HG03095 (cell line): ENCODE measurements at regions not wholly inside any gene's neighbourhood (a gene's known extent, or its start where the extent isn't known, plus 50 kb on each side); places are given as distances from the start of the nearest gene placed in this dataset.
A peak's percentile ranks its signal among the peaks of the same experiment; 100 is the strongest.
"Not testable (repeated sequence)": the region's sequence is repeated elsewhere in the genome, so short reads cannot be mapped to it uniquely, and the experiment has no call there.

Source experiments
- ATAC-seq: cut with Tn5 transposase; IDR thresholded peaks from one replicate; pipeline ENCODE4 v1.9.1; 2021; ENCODE audit warnings: moderate library complexity; ENCODE audit not compliant: unreplicated experiment

- no peak for ATAC-seq
These were observed 742.8 kb downstream of the FAM181B start for GRCh38 chr11:81990659-81991443.

- no peak for ATAC-seq
These were observed 744.6 kb downstream of the FAM181B start for GRCh38 chr11:81989093-81989492.

DNA sequence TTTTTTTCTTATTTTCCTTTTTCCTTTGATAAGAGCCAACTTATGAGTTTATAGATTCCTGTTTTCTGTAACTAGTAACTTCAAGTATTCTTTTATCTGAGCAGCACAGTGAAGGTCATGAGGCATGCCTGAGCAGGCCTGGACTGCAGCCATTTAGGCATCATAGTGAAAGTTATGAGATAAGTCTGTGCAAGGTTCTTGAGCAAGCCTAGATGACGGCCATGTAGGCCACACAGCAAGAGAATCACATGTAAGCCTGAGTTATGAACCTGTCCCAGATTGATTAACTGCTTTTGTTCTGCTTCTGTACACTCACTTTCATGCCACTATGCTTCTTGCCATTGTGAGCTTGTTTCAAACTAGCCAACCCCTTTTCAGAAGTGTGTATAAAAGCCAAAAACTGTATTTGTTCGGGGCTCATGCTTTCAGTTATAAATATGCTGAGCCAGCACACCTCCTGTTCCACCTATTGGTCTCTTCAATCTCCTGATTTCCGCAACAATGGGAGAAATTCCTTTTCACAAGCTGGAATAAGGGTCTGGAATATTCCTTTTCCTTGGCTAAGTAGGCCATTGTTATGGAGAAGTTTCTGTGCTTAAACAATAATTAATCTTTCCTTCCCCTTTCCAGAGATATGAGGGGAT lies 745.7 kb downstream of the FAM181B start:
- ATAC-seq, result peak; percentile 83

DNA sequence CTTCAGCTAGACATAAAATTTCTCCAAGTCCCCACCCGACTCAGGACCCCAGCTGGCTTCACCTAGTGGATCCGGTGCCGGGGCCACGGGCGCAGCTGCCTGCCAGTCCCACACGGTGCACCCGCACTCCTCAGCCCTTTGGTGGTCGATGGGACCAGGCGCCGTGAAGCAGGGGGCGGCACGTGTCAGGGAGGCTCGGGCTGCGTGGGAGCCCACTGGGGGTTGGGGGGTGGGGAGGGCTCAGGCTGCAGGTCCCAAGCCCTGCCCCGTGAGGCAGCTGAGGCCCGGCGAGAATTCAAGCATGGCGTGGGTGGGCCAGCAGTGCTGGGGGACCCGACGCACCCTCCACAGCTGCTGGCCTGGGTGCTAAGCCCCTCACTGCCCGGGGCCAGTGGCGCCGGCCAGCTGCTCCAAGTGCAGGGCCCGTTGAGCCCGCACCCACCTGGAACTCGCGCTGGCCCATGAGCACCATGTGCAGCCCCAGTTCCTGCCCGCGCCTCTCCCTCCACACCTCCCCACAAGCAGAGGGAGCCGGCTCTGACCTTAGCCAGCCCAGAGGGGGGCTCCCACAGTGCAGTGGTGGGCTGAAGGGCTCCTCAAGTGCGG lies 747.0 kb downstream of the FAM181B start:
- ATAC-seq, result no peak

GRCh38 chr11:81979448-81979847 lies 754.2 kb downstream of the FAM181B start:
- no peak for ATAC-seq

DNA sequence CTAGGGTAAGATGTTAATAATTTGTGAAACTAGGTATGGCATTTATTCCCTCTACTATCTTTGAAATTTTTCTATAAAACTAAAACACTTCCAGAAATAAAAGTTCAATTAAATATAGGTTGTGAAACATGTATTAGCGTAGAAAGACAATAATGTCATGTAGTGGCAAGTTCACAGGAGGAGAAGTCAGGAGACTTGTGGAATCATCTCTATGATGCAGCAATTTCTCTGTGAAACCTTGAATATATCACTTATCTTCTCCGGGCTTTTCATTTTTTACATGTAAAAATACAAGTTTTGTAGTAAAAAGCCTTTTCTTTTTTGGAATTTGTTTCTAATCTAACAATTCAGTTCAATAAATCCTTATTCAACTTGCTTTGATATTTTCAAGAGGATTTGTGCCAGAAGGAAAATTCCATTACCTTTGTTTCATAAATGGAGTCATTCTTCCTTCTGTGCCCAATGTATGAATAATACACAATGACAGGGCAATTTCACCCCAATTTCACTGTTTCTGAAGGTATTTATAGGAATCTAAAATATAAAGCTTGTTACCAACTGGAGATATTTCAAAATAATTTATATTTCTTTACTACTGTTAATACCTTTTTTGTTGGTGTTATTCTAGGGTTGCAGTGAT lies 758.3 kb downstream of the FAM181B start:
- no peak for ATAC-seq

DNA sequence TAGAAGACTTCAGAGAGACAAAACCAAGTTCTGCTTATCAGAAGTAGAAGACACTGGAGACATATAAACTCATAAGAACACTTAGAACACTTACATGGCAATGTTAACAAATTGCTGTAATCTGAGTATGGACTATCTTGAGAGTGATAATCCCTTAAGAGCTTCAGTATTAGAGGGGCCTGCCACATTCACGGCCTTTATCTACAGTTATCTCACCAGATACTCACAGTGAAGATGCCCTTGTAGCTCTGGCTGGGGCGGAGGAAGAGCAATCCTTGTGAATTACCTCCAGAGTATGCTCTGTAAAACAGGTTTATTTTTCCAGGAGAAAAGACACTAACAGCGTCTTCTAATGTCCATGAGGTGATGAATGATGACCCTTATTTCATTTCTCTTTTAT lies 762.8 kb downstream of the FAM181B start:
- ATAC-seq, result no peak

DNA sequence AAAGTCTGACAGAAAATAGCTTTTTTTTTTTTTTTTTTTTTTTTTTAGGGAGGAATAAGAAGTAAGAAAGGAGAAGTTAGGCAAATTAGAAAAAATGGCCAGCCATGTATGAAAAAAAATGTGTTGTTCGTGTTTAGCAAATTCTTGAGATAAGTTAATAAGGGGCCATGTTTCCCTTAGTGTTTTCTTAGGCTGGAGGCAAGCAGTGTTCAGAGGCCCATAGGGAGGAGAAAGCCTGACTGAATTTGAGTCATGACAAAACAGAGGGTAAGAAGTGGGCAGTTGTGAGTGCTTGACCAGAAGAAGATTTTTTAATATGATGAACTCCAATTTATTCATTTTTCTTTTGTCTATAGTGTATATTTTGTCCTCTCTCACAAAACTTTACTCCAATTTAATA lies 766.4 kb downstream of the FAM181B start:
- no peak for ATAC-seq

DNA sequence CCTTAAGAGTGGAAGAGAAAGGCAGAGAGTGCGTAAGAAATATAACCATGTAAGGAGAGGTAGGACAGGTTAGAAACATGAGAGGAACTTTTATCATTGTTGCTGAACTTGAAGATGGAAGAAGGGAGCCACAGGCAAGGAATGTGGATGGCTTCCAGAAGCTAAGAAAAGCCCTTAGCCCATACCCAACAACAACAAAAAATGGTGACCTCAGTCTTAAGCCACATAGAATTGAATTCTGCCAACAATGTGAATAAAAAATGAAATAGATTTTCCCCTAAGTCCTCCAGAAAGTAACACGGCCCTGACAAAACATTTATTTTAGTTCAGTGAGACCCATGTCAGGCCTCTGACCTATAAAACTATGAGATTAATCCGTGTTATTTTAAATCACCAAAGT lies 767.3 kb downstream of the FAM181B start:
- no peak for ATAC-seq

- ATAC-seq, result no peak
These were observed 770.6 kb downstream of the FAM181B start for GRCh38 chr11:81963018-81963417.

DNA sequence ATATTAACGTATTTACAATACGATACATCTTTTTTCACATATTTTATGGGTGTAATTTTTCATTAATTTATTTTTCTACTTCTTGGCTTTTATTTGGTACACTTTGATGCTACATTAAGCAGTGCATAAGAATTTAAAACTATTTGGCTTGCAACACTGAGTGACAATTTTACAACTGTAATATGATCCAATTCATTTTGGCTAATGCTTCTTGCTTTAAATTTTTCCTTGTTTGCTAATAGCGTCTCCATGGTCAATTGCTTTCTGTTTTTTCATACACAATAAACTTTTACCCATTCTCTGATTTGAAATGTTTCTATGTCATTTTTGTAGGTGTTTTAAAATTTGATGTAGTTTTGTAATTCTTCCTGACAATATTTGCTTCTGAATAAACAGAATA lies 773.2 kb downstream of the FAM181B start:
- no peak for ATAC-seq

GRCh38 chr11:81959341-81959740 lies 774.3 kb downstream of the FAM181B start:
- ATAC-seq, result no peak

DNA sequence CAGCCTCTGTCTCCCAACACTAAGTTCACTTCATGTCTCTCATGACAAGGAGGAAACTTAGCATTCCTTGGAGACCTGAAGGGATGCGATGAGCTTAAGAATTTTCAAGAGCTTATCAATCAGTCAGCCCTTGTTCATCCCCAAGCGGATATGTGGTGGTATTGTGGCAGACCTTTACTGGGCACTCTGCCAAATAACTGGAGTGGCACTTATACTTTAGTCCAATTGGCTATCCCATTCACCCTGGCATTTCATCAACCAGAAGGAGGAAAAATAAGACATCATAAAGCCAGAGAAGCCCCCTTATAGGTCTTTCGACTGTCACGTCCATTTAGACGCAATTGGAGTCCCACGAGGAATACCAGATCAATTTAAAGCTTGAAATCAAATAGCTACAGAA lies 779.4 kb downstream of the FAM181B start:
- ATAC-seq, result not testable (repeated sequence)

GRCh38 chr11:81946831-81947230 lies 786.8 kb downstream of the FAM181B start:
- no peak for ATAC-seq

GRCh38 chr11:81942646-81943045 lies 791.0 kb downstream of the FAM181B start:
- no peak for ATAC-seq

DNA sequence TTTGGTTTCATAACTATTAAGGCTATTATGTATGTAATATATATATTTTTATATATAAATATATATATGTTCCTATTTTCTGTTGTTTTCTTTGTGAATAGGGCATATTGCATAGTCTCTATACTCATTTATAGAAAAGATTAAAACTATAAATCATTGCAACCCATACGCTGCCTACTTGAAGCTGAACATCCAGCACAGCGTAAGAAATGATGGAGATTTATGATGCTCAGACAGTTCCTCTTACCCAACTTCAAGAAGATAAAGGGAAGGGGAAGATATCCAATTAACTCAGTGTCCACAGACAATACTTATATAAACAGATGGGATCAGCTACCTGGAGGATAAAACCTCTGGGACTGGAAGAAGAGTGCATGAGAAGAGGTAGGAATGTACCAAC lies 791.7 kb downstream of the FAM181B start:
- no peak for ATAC-seq

- ATAC-seq, result no peak
These were observed 801.4 kb downstream of the FAM181B start for GRCh38 chr11:81932303-81932702.

DNA sequence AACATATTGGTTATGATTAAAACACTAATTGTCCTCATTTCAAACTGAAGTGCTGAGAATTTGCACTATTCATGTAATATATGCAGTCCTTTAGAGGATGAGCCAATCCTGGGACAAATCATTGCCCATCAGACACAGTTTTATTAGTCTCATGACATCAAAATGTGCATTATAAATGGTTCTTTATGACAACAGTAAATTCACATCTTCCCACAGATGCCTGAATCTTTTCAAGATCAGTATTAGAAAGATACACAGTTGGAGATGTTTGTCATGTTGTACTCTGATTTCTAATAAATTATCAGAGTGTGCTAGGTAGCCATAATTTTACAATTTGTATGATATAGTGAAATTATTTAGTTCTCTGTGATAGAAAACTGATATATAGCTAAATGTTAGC lies 813.5 kb downstream of the FAM181B start:
- ATAC-seq, result no peak

GRCh38 chr11:81916451-81916850 lies 817.2 kb downstream of the FAM181B start:
- ATAC-seq, result no peak

DNA sequence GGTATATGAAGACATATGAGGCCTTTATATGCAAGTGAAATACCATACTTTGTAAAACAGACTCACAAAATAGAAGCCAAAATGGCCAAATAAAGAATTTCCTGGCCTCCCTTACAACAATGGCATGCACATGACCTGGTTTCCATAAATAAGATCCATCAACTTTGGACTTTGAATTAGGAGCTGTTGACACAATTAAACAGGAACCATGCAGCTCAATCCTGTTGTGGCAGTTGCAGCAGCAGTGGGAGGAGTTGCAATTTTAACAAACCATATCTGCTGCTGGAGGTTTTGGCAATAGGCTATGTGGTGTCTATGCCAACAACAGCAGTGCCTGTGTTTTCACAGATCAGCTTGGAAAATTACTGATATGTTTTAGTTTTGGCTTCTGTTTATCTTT lies 818.6 kb downstream of the FAM181B start:
- ATAC-seq, result no peak

DNA sequence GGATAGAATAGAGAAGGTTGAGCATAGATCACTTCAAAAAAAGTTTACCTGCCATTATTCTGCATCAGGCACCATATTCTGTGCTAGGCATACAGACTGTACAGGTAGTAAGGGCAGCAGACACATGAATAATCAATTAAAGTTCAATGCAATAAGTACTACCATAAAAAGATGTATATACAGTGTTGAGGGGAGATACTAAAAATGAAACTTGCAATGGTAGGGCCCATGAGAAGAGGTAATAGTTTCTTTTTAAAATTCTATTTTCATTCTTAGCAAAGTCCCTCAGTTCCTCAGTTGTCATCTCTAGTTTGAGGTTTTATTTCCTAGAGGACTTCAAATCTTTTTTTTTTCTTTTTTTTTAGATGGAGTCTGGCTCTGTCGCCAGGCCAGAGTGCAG lies 819.9 kb downstream of the FAM181B start:
- ATAC-seq, result no peak

- no peak for ATAC-seq
These were observed 825.7 kb downstream of the FAM181B start for GRCh38 chr11:81907996-81908395.
